ENCODE measurements at regions not wholly inside any gene's neighbourhood (a gene's known extent, or its start where the extent isn't known, plus 50 kb on each side); places are given as distances from the start of the nearest gene placed in this dataset.

DNA sequence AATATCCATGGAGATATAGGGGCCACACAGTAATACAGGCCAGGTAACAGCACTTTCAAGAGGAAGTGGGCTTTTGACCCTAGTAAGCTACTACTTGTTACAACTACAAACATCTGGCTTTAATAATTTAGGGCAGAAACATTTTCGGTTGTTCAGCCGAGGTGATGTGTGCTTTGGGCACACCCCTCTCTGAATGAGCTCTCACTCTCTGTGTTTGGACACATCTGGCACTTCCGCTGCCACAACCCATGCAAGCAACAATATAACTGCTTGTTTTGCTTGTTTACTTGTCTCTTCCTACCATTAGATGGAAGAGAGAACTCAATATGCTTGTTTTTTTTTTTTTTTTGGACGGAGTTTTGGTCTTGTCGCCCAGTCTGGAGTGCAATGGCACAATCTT, 277.2 kb downstream of the HS3ST1 start:
- TF ChIP-seq, protein P1, sequence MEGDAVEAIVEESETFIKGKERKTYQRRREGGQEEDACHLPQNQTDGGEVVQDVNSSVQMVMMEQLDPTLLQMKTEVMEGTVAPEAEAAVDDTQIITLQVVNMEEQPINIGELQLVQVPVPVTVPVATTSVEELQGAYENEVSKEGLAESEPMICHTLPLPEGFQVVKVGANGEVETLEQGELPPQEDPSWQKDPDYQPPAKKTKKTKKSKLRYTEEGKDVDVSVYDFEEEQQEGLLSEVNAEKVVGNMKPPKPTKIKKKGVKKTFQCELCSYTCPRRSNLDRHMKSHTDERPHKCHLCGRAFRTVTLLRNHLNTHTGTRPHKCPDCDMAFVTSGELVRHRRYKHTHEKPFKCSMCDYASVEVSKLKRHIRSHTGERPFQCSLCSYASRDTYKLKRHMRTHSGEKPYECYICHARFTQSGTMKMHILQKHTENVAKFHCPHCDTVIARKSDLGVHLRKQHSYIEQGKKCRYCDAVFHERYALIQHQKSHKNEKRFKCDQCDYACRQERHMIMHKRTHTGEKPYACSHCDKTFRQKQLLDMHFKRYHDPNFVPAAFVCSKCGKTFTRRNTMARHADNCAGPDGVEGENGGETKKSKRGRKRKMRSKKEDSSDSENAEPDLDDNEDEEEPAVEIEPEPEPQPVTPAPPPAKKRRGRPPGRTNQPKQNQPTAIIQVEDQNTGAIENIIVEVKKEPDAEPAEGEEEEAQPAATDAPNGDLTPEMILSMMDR (IDR thresholded peaks at IDR 0.05; ENCODE audit: borderline replicate concordance, extremely low read depth, low read length, poor library complexity, severe bottlenecking): no peak
- no peak for TF ChIP-seq EZH2 (IDR thresholded peaks at IDR 0.05; ENCODE audit: borderline replicate concordance, low read depth, low read length, severe bottlenecking)

Data from DND-41 (cell line).